SK-N-SH (cell line): ENCODE measurements at regions not wholly inside any gene's neighbourhood (a gene's known extent, or its start where the extent isn't known, plus 50 kb on each side); places are given as distances from the start of the nearest gene placed in this dataset.
A peak's percentile ranks its signal among the peaks of the same experiment; 100 is the strongest.

ENCODE experiments used
- CTCF ChIA-PET: fragments of 300-600, 350-600 bp; formaldehyde crosslinking; extraction: SDS; loops from one replicate; lab custom pipeline; 2021; lab: Yijun Ruan, JAX
- POLR2A ChIA-PET: fragments of 350-600 bp; sonication (Branson Sonifier 250); formaldehyde crosslinking; extraction: SDS; loops from one replicate; lab custom pipeline; 2020; ENCODE audit warnings: antibody characterized with exemption, inconsistent platforms; lab: Yijun Ruan, JAX
- DNase-seq: peaks from one replicate; pipeline ENCODE4 v3.0.0; 2012
- H2AFZ ChIP-seq: fragments of 200-600 bp; sonication (generic); 2 replicates; pipeline ENCODE4 v1.8.1; 2016; ENCODE audit warnings: antibody characterized with exemption, mild to moderate bottlenecking, low read depth
- H3F3A ChIP-seq: fragments of 200-600 bp; sonication (generic); replicated peaks from 2 replicates; pipeline ENCODE3; 2016; ENCODE audit warnings: antibody characterized with exemption, mild to moderate bottlenecking; ENCODE audit not compliant: insufficient read depth
- H3K27ac ChIP-seq, 2 experiments: fragments of 200-500 bp in 1 of 2; fragments of 200-600 bp in 1 of 2; sonication (Bioruptor generic) in 1 of 2; sonication (generic), shearing (Covaris generic) in 1 of 2; 2 replicates each; pipeline versions ENCODE4 v1.5.1 to v1.6.1; 2014 to 2016; ENCODE audit warnings: low read depth in 2 of 2, inconsistent platforms in 1 of 2, low read length in 1 of 2, mild to moderate bottlenecking in 1 of 2, mixed read lengths in 1 of 2
- H3K27me3 ChIP-seq: fragments of 200-600 bp; sonication (generic), shearing (Covaris generic); 2 replicates; pipeline ENCODE4 v1.6.1; 2016; ENCODE audit warnings: mixed run types; ENCODE audit not compliant: insufficient read depth
- H3K36me3 ChIP-seq, 2 experiments: fragments of 200-500 bp in 1 of 2; fragments of 200-600 bp in 1 of 2; sonication (Bioruptor generic) in 1 of 2; sonication (generic) in 1 of 2; replicated peaks in 1 of 2; 2 replicates each; pipeline versions ENCODE3 to v1.5.1; 2014 to 2016; ENCODE audit warnings: low read length in 1 of 2, mild to moderate bottlenecking in 1 of 2; ENCODE audit not compliant: insufficient read depth in 2 of 2, control insufficient read depth in 1 of 2
- H3K4me1 ChIP-seq, 2 experiments: fragments of 200-500 bp in 1 of 2; fragments of 200-600 bp in 1 of 2; sonication (Bioruptor generic) in 1 of 2; sonication (generic), shearing (Covaris generic) in 1 of 2; 2 replicates each; pipeline versions ENCODE4 v1.5.1 to v1.6.1; 2014 to 2016; ENCODE audit warnings: low read depth in 1 of 2, low read length in 1 of 2, mixed run types in 1 of 2; ENCODE audit not compliant: insufficient read depth in 2 of 2, control insufficient read depth in 1 of 2
- H3K4me2 ChIP-seq: fragments of 200-600 bp; sonication (generic), shearing (Covaris generic); 2 replicates; pipeline ENCODE4 v1.6.1; 2017; ENCODE audit warnings: mixed run types
- H3K4me3 ChIP-seq, 2 experiments: fragments of 200-500 bp in 1 of 2; fragments of 200-600 bp in 1 of 2; sonication (Bioruptor generic) in 1 of 2; sonication (generic), shearing (Covaris generic) in 1 of 2; 2 replicates each; pipeline versions ENCODE4 v1.5.1 to v1.8.1; 2014 to 2016; ENCODE audit warnings: low read depth in 2 of 2, inconsistent platforms in 1 of 2, low read length in 1 of 2, mild to moderate bottlenecking in 1 of 2, mixed read lengths in 1 of 2, moderate library complexity in 1 of 2
- H3K79me2 ChIP-seq: fragments of 200-600 bp; sonication (generic); 2 replicates; pipeline ENCODE4 v1.8.1; 2017; ENCODE audit warnings: mild to moderate bottlenecking; ENCODE audit not compliant: insufficient read depth
- H3K9ac ChIP-seq: fragments of 200-600 bp; sonication (generic); 2 replicates; pipeline ENCODE4 v1.6.1; 2017; ENCODE audit warnings: mixed run types
- H3K9me2 ChIP-seq: fragments of 200-600 bp; sonication (generic); 2 replicates; pipeline ENCODE4 v1.6.1; 2017; ENCODE audit warnings: mixed run types
- H3K9me3 ChIP-seq: fragments of 200-600 bp; sonication (generic); 2 replicates; pipeline ENCODE4 v1.6.1; 2017; ENCODE audit warnings: mixed run types, mild to moderate bottlenecking, moderate library complexity
- H4K20me1 ChIP-seq: fragments of 200-600 bp; sonication (generic); 2 replicates; pipeline ENCODE4 v1.6.1; 2017; ENCODE audit warnings: mild to moderate bottlenecking, mixed run types; ENCODE audit not compliant: insufficient read depth
- CHD2 ChIP-seq: fragments of 150-350 bp; IDR thresholded peaks from 2 replicates; pipeline ENCODE4 v1.6.1; 2018; ENCODE audit warnings: low read length; ENCODE audit not compliant: partially characterized antibody
- CTCF ChIP-seq: fragments of 200-600 bp; sonication (generic); IDR thresholded peaks from 2 replicates; pipeline ENCODE4 v1.6.1; 2017; ENCODE audit warnings: antibody characterized with exemption, mild to moderate bottlenecking, moderate library complexity
- ELF1 ChIP-seq: IDR thresholded peaks from 2 replicates; pipeline ENCODE4 v1.4.0; 2012
- EP300 ChIP-seq, 2 experiments: IDR thresholded peaks; 2 replicates each; pipeline versions ENCODE4 v1.4.0 to v1.6.1; 2012; ENCODE audit warnings: borderline replicate concordance in 1 of 2, low read depth in 1 of 2, low read length in 1 of 2
- EZH2phosphoT487 ChIP-seq: fragments of 200-600 bp; sonication (generic); IDR thresholded peaks from 2 replicates; pipeline ENCODE4 v1.6.1; 2017; ENCODE audit warnings: low read depth, mixed run types, mild to moderate bottlenecking, antibody characterized with exemption, moderate library complexity, borderline replicate concordance
- GATA2 ChIP-seq: sonication (generic); formaldehyde crosslinking; IDR thresholded peaks from 2 replicates; pipeline ENCODE4 v1.5.0; 2020; ENCODE audit warnings: mild to moderate bottlenecking, missing genetic modification reagents
- IRF3 ChIP-seq: fragments of 150-350 bp; IDR thresholded peaks from 2 replicates; pipeline ENCODE4 v1.6.1; 2016; ENCODE audit warnings: mild to moderate bottlenecking, low read depth, low read length
- JUND ChIP-seq: IDR thresholded peaks from 2 replicates; pipeline ENCODE4 v1.4.0; 2012
- MEF2A ChIP-seq: IDR thresholded peaks from 2 replicates; pipeline ENCODE4 v1.4.0; 2012; ENCODE audit warnings: low read depth, borderline replicate concordance
- MXI1 ChIP-seq: IDR thresholded peaks from 2 replicates; pipeline ENCODE4 v1.6.1; 2012; ENCODE audit warnings: mild to moderate bottlenecking, low read depth, low read length, improper control_type of control experiment
- NRF1 ChIP-seq: IDR thresholded peaks from 2 replicates; pipeline ENCODE4 v1.6.1; 2012; ENCODE audit warnings: low read depth, mild to moderate bottlenecking, low read length
- POLR2AphosphoS5 ChIP-seq: IDR thresholded peaks from 2 replicates; pipeline ENCODE4 v1.6.1; 2012; ENCODE audit warnings: low read depth, low read length
- RAD21 ChIP-seq: IDR thresholded peaks from 2 replicates; pipeline ENCODE4 v1.6.1; 2012; ENCODE audit warnings: mild to moderate bottlenecking, low read length
- RCOR1 ChIP-seq: fragments of 150-350 bp; IDR thresholded peaks from 2 replicates; pipeline ENCODE4 v1.6.1; 2017; ENCODE audit warnings: antibody characterized with exemption, low read length
- RFX5 ChIP-seq: IDR thresholded peaks from 2 replicates; pipeline ENCODE4 v1.6.1; 2012; ENCODE audit warnings: mild to moderate bottlenecking, improper control_type of control experiment, low read length
- RXRA ChIP-seq: IDR thresholded peaks from 2 replicates; pipeline ENCODE4 v1.4.0; 2012; ENCODE audit warnings: low read depth, mild to moderate bottlenecking, borderline replicate concordance
- SMC3 ChIP-seq: IDR thresholded peaks from 2 replicates; pipeline ENCODE4 v1.6.1; 2012; ENCODE audit warnings: low read depth, low read length, improper control_type of control experiment
- TAF1 ChIP-seq: IDR thresholded peaks from 2 replicates; pipeline ENCODE4 v1.6.1; 2012; ENCODE audit warnings: low read depth, mild to moderate bottlenecking, low read length, moderate library complexity, borderline replicate concordance
- TEAD4 ChIP-seq: IDR thresholded peaks from 2 replicates; pipeline ENCODE4 v1.4.0; 2012; ENCODE audit warnings: mild to moderate bottlenecking, borderline replicate concordance; ENCODE audit not compliant: insufficient read depth
- USF1 ChIP-seq: IDR thresholded peaks from 2 replicates; pipeline ENCODE4 v1.4.0; 2012; ENCODE audit warnings: low read depth, borderline replicate concordance
- USF2 ChIP-seq: fragments of 150-350 bp; IDR thresholded peaks from 2 replicates; pipeline ENCODE4 v1.6.1; 2017; ENCODE audit warnings: antibody characterized with exemption, low read length, low read depth, borderline replicate concordance
- ZBTB33 ChIP-seq: IDR thresholded peaks from 2 replicates; pipeline ENCODE4 v1.4.0; 2012; ENCODE audit warnings: low read depth, borderline replicate concordance
- WGBS: methylation state at CpG from one replicate; pipeline ENCODE4 v1.1.6; 2017; ENCODE audit warnings: low lambda C conversion rate; 5-methylcytosine and 5-hydroxymethylcytosine counted together
- TF ChIP-seq, protein P1 (sequence below): IDR thresholded peaks from 2 replicates; pipeline ENCODE4; 2012

DNA sequence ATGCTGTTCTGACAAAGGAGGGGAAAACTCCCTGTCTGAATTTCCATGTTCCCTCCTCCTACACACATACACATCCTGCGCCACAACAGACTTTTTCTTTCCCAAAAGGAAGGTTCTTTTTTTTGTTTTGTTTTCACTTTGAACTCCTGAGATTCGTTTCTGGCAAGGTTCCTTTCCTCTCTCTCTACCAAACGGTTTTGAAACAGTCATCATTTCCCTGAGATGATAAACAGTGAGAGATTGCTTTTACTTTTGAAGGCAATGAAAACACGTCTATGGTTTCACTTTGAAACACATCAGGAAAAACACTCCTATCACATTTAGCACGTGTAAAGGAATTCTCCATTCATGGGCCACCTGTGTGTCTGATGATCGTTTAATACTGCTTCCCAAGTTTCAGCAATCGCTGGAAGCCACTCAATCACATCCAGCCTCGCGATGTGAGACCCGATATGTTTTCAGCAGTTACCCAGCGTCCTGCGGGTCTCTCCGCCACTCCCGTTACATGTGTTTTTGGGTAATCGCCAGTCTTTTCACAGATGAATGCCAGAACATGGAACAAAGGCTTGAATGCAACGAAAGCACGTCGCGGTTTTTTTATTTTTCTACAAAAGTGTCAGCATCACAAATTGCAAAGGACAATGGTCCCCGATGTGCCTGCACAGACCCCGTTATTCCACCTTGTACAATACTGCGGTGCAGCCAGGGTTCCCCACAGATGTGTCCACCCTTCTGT is 62.8 kb upstream of the CUX1 start (continued):
- peak; percentile 93; the same call in 1 of the 2 replicates for TF ChIP-seq ZBTB33
- peak; percentile 68 for TF ChIP-seq POLR2AphosphoS5
- TF ChIP-seq RFX5, result no peak
- peak in 1 of 2 experiments; percentile 29; a peak in 1 of 4 replicates for TF ChIP-seq EP300 (IDR thresholded peaks at IDR 0.05; ENCODE audit: borderline replicate concordance in 1 of 2, low read depth in 1 of 2, low read length in 1 of 2)
- TF ChIP-seq JUND, result no peak
- TF ChIP-seq CHD2, result peak; percentile 96
- TF ChIP-seq RAD21, result no peak; the same call in 1 of the 2 replicates
- no peak for TF ChIP-seq USF2
- no peak for TF ChIP-seq EZH2phosphoT487

- H4K20me1 ChIP-seq, result no peaks in the 10 kb centered on the region
- H3K79me2 ChIP-seq, result no peaks in the 10 kb centered on the region
- H3K4me1 ChIP-seq, result peaks cover 0 to 4% of the 10 kb centered on the region in 2 experiments; a peak in 1 of 4 replicates
- 91% methylated on average over 7 of the region's 7 CpGs for WGBS
- H3K4me2 ChIP-seq, result no peak overlapping the region
- H3K9me2 ChIP-seq, result no peaks in the 10 kb centered on the region
- no peak for DNase-seq
- no peaks in the 10 kb centered on the region; the same call in 1 of the 2 replicates for H3K27me3 ChIP-seq
- ChIA-PET POLR2A (no interaction called here), CTCF (interaction anchor here (3.6 kb wide), 1 partner anchor 14 kb away, joined by 27 read pairs; no protein-coding TSS in a partner anchor)
- H3K36me3 ChIP-seq, result no peaks in the 10 kb centered on the region
- no peak overlapping the region for H2AFZ ChIP-seq
- no peaks in the 10 kb centered on the region for H3K9me3 ChIP-seq
- H3K9ac ChIP-seq, result no peak overlapping the region
- no peak overlapping the region for H3K4me3 ChIP-seq
- no peaks in the 10 kb centered on the region for H3F3A ChIP-seq
- no peak overlapping the region for H3K27ac ChIP-seq
- TF ChIP-seq NRF1 (no peak), SMC3 (no peak), USF2 (no peak), USF1 (no peak), TEAD4 (no peak), TAF1 (no peak), MXI1 (no peak), CTCF (no peak), GATA2 (CRISPR knock-in tag) (no peak), RCOR1 (no peak), IRF3 (no peak), RXRA (no peak), ELF1 (no peak), MEF2A (no peak)
- TF ChIP-seq, protein P1, sequence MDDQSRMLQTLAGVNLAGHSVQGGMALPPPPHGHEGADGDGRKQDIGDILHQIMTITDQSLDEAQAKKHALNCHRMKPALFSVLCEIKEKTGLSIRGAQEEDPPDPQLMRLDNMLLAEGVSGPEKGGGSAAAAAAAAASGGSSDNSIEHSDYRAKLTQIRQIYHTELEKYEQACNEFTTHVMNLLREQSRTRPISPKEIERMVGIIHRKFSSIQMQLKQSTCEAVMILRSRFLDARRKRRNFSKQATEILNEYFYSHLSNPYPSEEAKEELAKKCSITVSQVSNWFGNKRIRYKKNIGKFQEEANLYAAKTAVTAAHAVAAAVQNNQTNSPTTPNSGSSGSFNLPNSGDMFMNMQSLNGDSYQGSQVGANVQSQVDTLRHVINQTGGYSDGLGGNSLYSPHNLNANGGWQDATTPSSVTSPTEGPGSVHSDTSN, result no peak
Observed at GRCh38 chr7:101757879-101758278, 59.5 kb upstream of the CUX1 start.
